ENCODE measurements at regions not wholly inside any gene's neighbourhood (a gene's known extent, or its start where the extent isn't known, plus 50 kb on each side); places are given as distances from the start of the nearest gene placed in this dataset.

- Histone ChIP-seq H4K5ac (ENCODE audit: insufficient read length, low read depth, low read length) (no peak overlapping the region), H3K4me2 (ENCODE audit: insufficient read depth in 1 of 2, low read depth in 2 of 2, low read length in 2 of 2) (no peak overlapping the region), H3K14ac (ENCODE audit: insufficient read length) (no peak overlapping the region), H3K23ac (ENCODE audit: insufficient read length) (no peak overlapping the region), H2BK20ac (ENCODE audit: low read length) (no peak overlapping the region), H2BK5ac (ENCODE audit: low read depth, low read length) (no peak overlapping the region), H2BK15ac (ENCODE audit: low read length) (no peak overlapping the region), H2AFZ (ENCODE audit: low read length) (peak overlapping the region; percentile 61), H3K9ac (replicated peaks in 1 of 4; ENCODE audit: extremely low read depth in 1 of 4, low read depth in 3 of 4, low read length in 3 of 4) (no peak overlapping the region), H3K27ac (ENCODE audit: low read depth, low read length) (no peak overlapping the region), H3K4me1 (replicated peaks in 1 of 4; ENCODE audit: control insufficient read depth in 3 of 4, insufficient read depth in 4 of 4, low read length in 3 of 4) (no peaks in the 10 kb centered on the region; a peak in 1 of 7 replicates), H3K4ac (replicated peaks; ENCODE audit: insufficient read length, low read depth, low read length) (no peak overlapping the region), H3K56ac (replicated peaks; ENCODE audit: insufficient read length, low read depth, low read length) (no peak overlapping the region), H2BK120ac (replicated peaks; ENCODE audit: low read depth, low read length) (no peak overlapping the region), H3K27me3 (replicated peaks in 1 of 4; ENCODE audit: control insufficient read depth in 3 of 4, extremely low read depth in 1 of 4, insufficient read depth in 3 of 4, low read length in 3 of 4) (0 out of 7 replicates have a peak, but pooled peaks cover 0 to 2% (median 0%) of the 10 kb centered on the region in 4 experiments), H3K18ac (ENCODE audit: extremely low read depth, low read length) (no peak overlapping the region), H3K79me1 (ENCODE audit: low read depth, low read length) (no peaks in the 10 kb centered on the region), H4K91ac (replicated peaks; ENCODE audit: insufficient read length, low read length) (no peak overlapping the region), H4K20me1 (replicated peaks in 1 of 2; ENCODE audit: control insufficient read depth in 1 of 2, insufficient read depth in 2 of 2, low read length in 2 of 2) (no peaks in the 10 kb centered on the region), H3K36me3 (ENCODE audit: control insufficient read depth in 2 of 4, insufficient read depth in 4 of 4, low read length in 3 of 4) (no peaks in the 10 kb centered on the region), H3K23me2 (ENCODE audit: low read depth, low read length) (no peaks in the 10 kb centered on the region), H2BK12ac (ENCODE audit: low read depth, low read length) (no peak overlapping the region), H4K8ac (ENCODE audit: extremely low read depth, insufficient read depth, low read length) (no peak overlapping the region), H2AK5ac (ENCODE audit: low read depth, low read length) (no peak overlapping the region), H3K79me2 (ENCODE audit: control insufficient read depth in 1 of 2, insufficient read depth in 2 of 2, low read length in 2 of 2) (no peaks in the 10 kb centered on the region), H3K4me3 (ENCODE audit: extremely low read depth in 1 of 4, insufficient read depth in 2 of 4, low read depth in 3 of 4, low read length in 4 of 4) (no peak overlapping the region), H3K9me3 (ENCODE audit: insufficient read depth in 2 of 2, low read depth in 1 of 2, low read length in 1 of 2) (no peaks in the 10 kb centered on the region)
- ChIA-PET POLR2A (ENCODE audit: partially characterized antibody) (no interaction called here), CTCF (ENCODE audit: partially characterized antibody) (interaction anchor here (1.1 to 9.2 kb wide), 5 partner anchors 14 to 51 kb away, joined by 3 to 89 read pairs (median 5); no protein-coding TSS in a partner anchor)
- no peak for FAIRE-seq
- no peak for DNase-seq (ENCODE audit: low read depth in 1 of 2, low spot score in 2 of 2)
- no peak for TF ChIP-seq E2F6 (IDR thresholded peaks at IDR 0.05)
- no peak for TF ChIP-seq YY1 (IDR thresholded peaks at IDR 0.05; ENCODE audit: low read depth, low read length)
- no peak for TF ChIP-seq KDM1A (IDR thresholded peaks at IDR 0.05; ENCODE audit: borderline replicate concordance, low read length)
- no peak for TF ChIP-seq TAF1 (IDR thresholded peaks at IDR 0.05; ENCODE audit: low read depth, low read length)
- no peak for TF ChIP-seq CHD1 (IDR thresholded peaks at IDR 0.05; ENCODE audit: low read depth, low read length)
- no peak for TF ChIP-seq CREB1 (IDR thresholded peaks at IDR 0.05)
- TF ChIP-seq SP2 (IDR thresholded peaks at IDR 0.05; ENCODE audit: low read length) = no peak
- no peak for TF ChIP-seq FOSL1 (IDR thresholded peaks at IDR 0.05; ENCODE audit: insufficient read depth, low read depth, low read length)
- TF ChIP-seq SP4 (IDR thresholded peaks at IDR 0.05; ENCODE audit: low read length) = no peak
- no peak for TF ChIP-seq JUN (IDR thresholded peaks at IDR 0.05; ENCODE audit: low read depth, low read length)
- 85% methylated on average over 12 of the region's 12 CpGs; no CpG with 5 or more reads in 1 of the 2 experiments for WGBS, 2 experiments (ENCODE audit: extremely low coverage in 1 of 2, insufficient coverage in 1 of 2, insufficient read length in 1 of 2, insufficient replicate concordance in 2 of 2, low coverage in 1 of 2, low lambda C conversion rate in 2 of 2, missing lambda C conversion rate in 1 of 2)
Observed at GRCh38 chr7:28347475-28348318, 64.6 kb upstream of the CREB5 start.

Measured in H1 (cell line).